GM12891 (cell line): ENCODE measurements at regions not wholly inside any gene's neighbourhood (a gene's known extent, or its start where the extent isn't known, plus 50 kb on each side); places are given as distances from the start of the nearest gene placed in this dataset.
"Not testable (repeated sequence)": the region's sequence is repeated elsewhere in the genome, so short reads cannot be mapped to it uniquely, and the experiment has no call there.

ENCODE experiments used
- POLR2A ChIP-seq: IDR thresholded peaks from 2 replicates; pipeline ENCODE4 v1.6.1; 2011; ENCODE audit warnings: low read depth, low read length, control low read depth
- POLR2AphosphoS5 ChIP-seq: IDR thresholded peaks from 2 replicates; pipeline ENCODE4 v1.6.1; 2011; ENCODE audit warnings: low read depth, low read length, control low read depth
- POU2F2 ChIP-seq: IDR thresholded peaks from 2 replicates; pipeline ENCODE4 v1.6.1; 2011; ENCODE audit warnings: low read depth, mild to moderate bottlenecking, control low read depth, low read length, moderate library complexity
- SPI1 ChIP-seq: IDR thresholded peaks from 2 replicates; pipeline ENCODE4 v1.6.1; 2011; ENCODE audit warnings: low read depth, low read length, control low read depth
- TAF1 ChIP-seq: IDR thresholded peaks from 2 replicates; pipeline ENCODE4 v1.6.1; 2011; ENCODE audit warnings: low read depth, low read length, control low read depth

GRCh38 chr17:20674374-20674773 lies 94.8 kb downstream of the CDRT15L2 start:
- not testable (repeated sequence) for TF ChIP-seq POLR2A, POLR2AphosphoS5, TAF1, SPI1, POU2F2
